ENCODE measurements at regions not wholly inside any gene's neighbourhood (a gene's known extent, or its start where the extent isn't known, plus 50 kb on each side); places are given as distances from the start of the nearest gene placed in this dataset.

DNA sequence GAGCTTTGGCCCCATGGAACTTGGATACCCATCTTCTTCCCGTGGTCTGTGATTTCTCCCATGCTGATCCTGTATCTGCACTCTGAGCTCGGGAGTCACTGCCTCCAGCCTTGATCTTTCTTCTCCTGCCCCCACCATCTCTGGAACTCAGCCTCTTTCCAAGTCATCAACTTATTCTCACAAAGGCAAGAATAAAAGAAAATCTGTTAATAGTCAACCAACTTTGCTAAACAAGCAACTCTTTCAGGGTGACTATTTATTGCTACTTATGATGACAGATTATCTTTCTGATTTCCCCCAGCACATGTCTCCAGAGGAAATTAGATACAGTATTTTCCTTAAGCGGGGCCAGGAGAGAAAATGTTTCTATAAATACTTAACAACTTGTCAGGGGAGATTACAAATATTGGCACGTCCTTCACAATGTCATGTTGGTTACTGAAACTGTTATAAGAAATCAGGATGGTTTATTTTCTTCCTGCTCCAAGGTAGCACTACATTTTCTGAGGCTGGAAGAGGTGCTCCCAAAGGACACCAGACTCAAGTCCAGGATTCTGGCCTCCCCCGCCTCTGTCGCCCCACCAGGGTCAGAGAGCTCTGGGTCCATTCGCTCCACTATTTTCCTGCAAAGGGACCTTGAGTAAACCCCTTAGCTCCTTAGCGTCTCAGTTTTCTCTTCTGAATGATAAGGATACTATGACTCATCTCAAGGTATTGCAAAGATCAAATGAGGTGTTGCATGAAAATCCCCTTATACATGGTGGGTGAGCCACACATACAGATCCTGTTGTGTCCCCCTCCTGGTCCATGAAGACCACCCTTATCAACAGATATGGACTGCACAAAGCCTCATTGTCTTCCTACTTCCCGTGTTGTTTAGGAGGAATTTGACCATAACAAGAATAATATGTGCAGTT, 205.2 kb upstream of the WSCD1 start:
- H3K27me3 ChIP-seq (ENCODE audit: control insufficient read depth, insufficient read depth, low read length): no peaks in the 10 kb centered on the region
- no peaks in the 10 kb centered on the region for H3K36me3 ChIP-seq (ENCODE audit: control insufficient read depth, insufficient read depth, low read length)
- H3K4me1 ChIP-seq (ENCODE audit: control insufficient read depth, insufficient read depth, low read length): no peaks in the 10 kb centered on the region
- H3K27ac ChIP-seq (ENCODE audit: low read depth, low read length): no peak overlapping the region
- no peak overlapping the region for H3K9ac ChIP-seq (ENCODE audit: low read depth, low read length)
- H3K4me3 ChIP-seq (ENCODE audit: low read depth, low read length): no peak overlapping the region
- no peaks in the 10 kb centered on the region for H3K9me3 ChIP-seq (ENCODE audit: control insufficient read depth, insufficient read depth, low read length)

DNA sequence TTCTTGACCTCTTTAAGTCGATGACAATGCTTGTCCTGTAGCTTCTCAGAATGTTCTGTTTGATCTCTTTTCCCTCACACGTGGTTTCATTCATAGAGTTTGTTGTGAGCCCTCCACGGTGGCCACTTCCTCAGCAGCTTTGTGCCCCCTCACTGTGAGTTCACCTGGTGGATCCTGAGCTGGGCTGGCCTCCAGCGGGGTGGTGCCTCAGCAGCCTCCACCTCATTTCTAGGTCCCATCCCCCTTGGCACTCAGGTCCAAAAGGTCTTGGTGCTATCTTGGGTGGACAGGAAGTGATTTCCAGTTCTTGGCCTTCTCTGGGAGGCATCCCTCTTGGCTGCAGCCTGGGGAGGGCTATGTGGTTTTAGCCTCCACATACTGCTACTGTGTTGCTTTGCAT, 203.2 kb upstream of the WSCD1 start:
- no peak overlapping the region for H3K9ac ChIP-seq (ENCODE audit: low read depth, low read length)
- H3K4me1 ChIP-seq (ENCODE audit: control insufficient read depth, insufficient read depth, low read length): no peaks in the 10 kb centered on the region
- no peak overlapping the region for H3K27ac ChIP-seq (ENCODE audit: low read depth, low read length)
- H3K9me3 ChIP-seq (ENCODE audit: control insufficient read depth, insufficient read depth, low read length): no peaks in the 10 kb centered on the region
- H3K4me3 ChIP-seq (ENCODE audit: low read depth, low read length): no peak overlapping the region
- H3K27me3 ChIP-seq (ENCODE audit: control insufficient read depth, insufficient read depth, low read length): no peaks in the 10 kb centered on the region
- H3K36me3 ChIP-seq (ENCODE audit: control insufficient read depth, insufficient read depth, low read length): no peaks in the 10 kb centered on the region

- H3K9ac ChIP-seq (ENCODE audit: low read depth, low read length): no peak overlapping the region
- H3K9me3 ChIP-seq (ENCODE audit: control insufficient read depth, insufficient read depth, low read length): no peaks in the 10 kb centered on the region
- no peak overlapping the region for H3K27ac ChIP-seq (ENCODE audit: low read depth, low read length)
- H3K27me3 ChIP-seq (ENCODE audit: control insufficient read depth, insufficient read depth, low read length): no peaks in the 10 kb centered on the region
- no peak overlapping the region for H3K4me3 ChIP-seq (ENCODE audit: low read depth, low read length)
- no peaks in the 10 kb centered on the region for H3K36me3 ChIP-seq (ENCODE audit: control insufficient read depth, insufficient read depth, low read length)
- H3K4me1 ChIP-seq (ENCODE audit: control insufficient read depth, insufficient read depth, low read length): no peaks in the 10 kb centered on the region
These were observed 201.0 kb upstream of the WSCD1 start for GRCh38 chr17:5869041-5869745.

DNA sequence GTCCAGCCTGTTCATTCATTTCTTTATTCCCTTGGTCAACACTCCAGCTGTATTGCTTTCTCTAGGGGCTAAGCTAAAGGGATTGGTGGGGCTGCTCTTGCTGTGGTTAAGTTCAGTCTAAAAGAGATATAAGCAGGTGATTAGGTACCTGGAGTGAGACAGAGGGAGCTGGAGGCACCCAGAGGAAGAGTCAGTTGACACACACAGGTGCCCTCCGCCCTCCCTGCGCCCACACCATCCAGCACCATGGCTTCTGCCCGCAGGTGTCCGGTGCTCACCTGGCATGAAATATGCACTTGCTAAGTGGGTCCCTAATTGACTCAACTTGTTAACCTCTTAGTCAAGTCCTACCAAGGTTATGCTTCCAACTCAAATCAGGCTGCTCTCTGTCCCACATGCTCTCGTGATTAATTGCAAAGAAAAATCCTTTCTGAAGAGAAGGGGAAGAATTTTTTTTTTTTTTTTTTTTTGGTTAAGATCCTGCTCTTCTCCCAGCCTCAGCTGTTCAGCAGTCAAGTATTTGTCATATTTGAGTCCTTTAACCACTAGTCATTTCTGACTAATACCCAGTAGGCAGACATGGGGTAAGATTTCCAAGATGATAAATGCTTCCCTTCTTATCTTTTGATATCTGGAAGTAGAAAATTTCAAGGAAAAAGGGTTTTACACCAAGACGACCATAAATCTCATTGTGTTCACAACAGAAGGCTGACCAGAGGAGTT, 199.8 kb upstream of the WSCD1 start:
- H3K9ac ChIP-seq (ENCODE audit: low read depth, low read length): no peak overlapping the region
- H3K27me3 ChIP-seq (ENCODE audit: control insufficient read depth, insufficient read depth, low read length): no peaks in the 10 kb centered on the region
- no peaks in the 10 kb centered on the region for H3K9me3 ChIP-seq (ENCODE audit: control insufficient read depth, insufficient read depth, low read length)
- H3K27ac ChIP-seq (ENCODE audit: low read depth, low read length): no peak overlapping the region
- H3K4me1 ChIP-seq (ENCODE audit: control insufficient read depth, insufficient read depth, low read length): no peaks in the 10 kb centered on the region
- no peak overlapping the region for H3K4me3 ChIP-seq (ENCODE audit: low read depth, low read length)
- H3K36me3 ChIP-seq (ENCODE audit: control insufficient read depth, insufficient read depth, low read length): no peaks in the 10 kb centered on the region

DNA sequence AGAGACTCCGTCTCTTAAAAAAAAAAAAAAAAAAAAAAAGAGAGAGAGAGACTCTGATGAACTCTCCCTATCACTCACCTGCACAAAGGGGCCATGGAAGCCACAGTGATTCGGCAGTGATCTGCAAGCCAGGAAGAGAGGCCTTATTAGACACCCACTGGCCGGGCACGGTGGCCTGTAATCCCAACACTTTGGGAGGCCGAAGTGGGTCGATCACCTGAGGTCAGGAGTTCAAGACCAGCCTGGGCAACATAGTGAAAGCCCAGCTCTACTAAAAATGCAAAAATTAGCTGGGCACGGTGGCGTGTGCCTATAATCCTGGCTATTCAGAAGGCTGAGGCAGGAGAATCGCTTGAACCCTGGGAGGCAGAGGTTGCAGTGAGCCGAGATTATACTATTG, 198.5 kb upstream of the WSCD1 start:
- no peak overlapping the region for H3K4me3 ChIP-seq (ENCODE audit: low read depth, low read length)
- no peak overlapping the region for H3K9ac ChIP-seq (ENCODE audit: low read depth, low read length)
- H3K4me1 ChIP-seq (ENCODE audit: control insufficient read depth, insufficient read depth, low read length): no peaks in the 10 kb centered on the region
- no peaks in the 10 kb centered on the region for H3K36me3 ChIP-seq (ENCODE audit: control insufficient read depth, insufficient read depth, low read length)
- H3K27me3 ChIP-seq (ENCODE audit: control insufficient read depth, insufficient read depth, low read length): no peaks in the 10 kb centered on the region
- H3K27ac ChIP-seq (ENCODE audit: low read depth, low read length): no peak overlapping the region
- H3K9me3 ChIP-seq (ENCODE audit: control insufficient read depth, insufficient read depth, low read length): no peaks in the 10 kb centered on the region

DNA sequence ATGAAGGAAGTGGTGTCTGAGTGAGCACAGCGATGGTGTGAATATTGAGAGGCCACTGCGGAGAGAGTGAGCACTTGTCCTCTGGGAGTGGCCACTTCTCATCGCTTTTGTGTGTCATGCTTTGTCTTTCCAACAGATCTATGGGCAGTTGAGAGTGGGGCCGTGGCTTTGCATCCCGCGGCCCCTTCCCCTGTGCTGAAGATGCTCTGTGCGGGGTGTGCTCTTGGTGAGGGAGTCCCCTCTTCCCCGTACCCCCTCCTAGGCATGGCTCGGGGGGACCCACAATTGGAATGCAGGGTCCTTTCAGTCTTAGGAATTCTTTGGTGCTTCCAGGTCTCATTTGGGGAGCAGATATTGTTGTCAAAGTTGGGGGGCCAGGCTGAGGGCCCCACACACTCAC, 197.3 kb upstream of the WSCD1 start:
- no peak overlapping the region for H3K27ac ChIP-seq (ENCODE audit: low read depth, low read length)
- H3K9ac ChIP-seq (ENCODE audit: low read depth, low read length): no peak overlapping the region
- no peaks in the 10 kb centered on the region for H3K36me3 ChIP-seq (ENCODE audit: control insufficient read depth, insufficient read depth, low read length)
- H3K4me3 ChIP-seq (ENCODE audit: low read depth, low read length): no peak overlapping the region
- H3K27me3 ChIP-seq (ENCODE audit: control insufficient read depth, insufficient read depth, low read length): no peaks in the 10 kb centered on the region
- no peaks in the 10 kb centered on the region for H3K4me1 ChIP-seq (ENCODE audit: control insufficient read depth, insufficient read depth, low read length)
- no peaks in the 10 kb centered on the region for H3K9me3 ChIP-seq (ENCODE audit: control insufficient read depth, insufficient read depth, low read length)

- Histone ChIP-seq H3K4me3 (ENCODE audit: low read depth, low read length) (no peak overlapping the region), H3K4me1 (ENCODE audit: control insufficient read depth, insufficient read depth, low read length) (no peaks in the 10 kb centered on the region), H3K27ac (ENCODE audit: low read depth, low read length) (no peak overlapping the region), H3K9me3 (ENCODE audit: control insufficient read depth, insufficient read depth, low read length) (no peaks in the 10 kb centered on the region), H3K36me3 (ENCODE audit: control insufficient read depth, insufficient read depth, low read length) (no peaks in the 10 kb centered on the region), H3K9ac (ENCODE audit: low read depth, low read length) (no peak overlapping the region), H3K27me3 (ENCODE audit: control insufficient read depth, insufficient read depth, low read length) (no peaks in the 10 kb centered on the region)
These were observed 196.4 kb upstream of the WSCD1 start for GRCh38 chr17:5873781-5874180.

DNA sequence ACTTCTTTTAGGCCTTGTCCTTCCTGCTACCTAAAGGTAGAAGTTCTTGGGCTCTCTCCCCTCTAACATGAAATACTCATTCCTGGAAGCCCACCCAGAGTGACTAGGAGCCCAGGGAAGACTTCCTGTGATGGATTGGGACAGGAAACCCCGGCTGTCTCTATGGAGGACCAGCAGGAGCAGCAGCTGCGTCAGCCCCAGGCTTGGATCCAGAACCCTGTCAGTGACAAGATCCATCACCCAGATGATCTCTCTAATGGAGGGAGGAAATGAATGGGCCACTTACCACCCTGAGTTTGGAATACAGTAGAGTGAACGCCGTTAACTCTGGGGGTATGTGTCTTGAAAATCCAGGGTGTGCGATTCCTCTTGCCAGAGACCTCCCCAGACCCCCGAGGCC, 195.7 kb upstream of the WSCD1 start:
- H3K9me3 ChIP-seq (ENCODE audit: control insufficient read depth, insufficient read depth, low read length): no peaks in the 10 kb centered on the region
- H3K27me3 ChIP-seq (ENCODE audit: control insufficient read depth, insufficient read depth, low read length): no peaks in the 10 kb centered on the region
- no peak overlapping the region for H3K9ac ChIP-seq (ENCODE audit: low read depth, low read length)
- H3K36me3 ChIP-seq (ENCODE audit: control insufficient read depth, insufficient read depth, low read length): no peaks in the 10 kb centered on the region
- H3K4me3 ChIP-seq (ENCODE audit: low read depth, low read length): no peak overlapping the region
- H3K27ac ChIP-seq (ENCODE audit: low read depth, low read length): no peak overlapping the region
- no peaks in the 10 kb centered on the region for H3K4me1 ChIP-seq (ENCODE audit: control insufficient read depth, insufficient read depth, low read length)

GRCh38 chr17:5877366-5877765, 192.8 kb upstream of the WSCD1 start:
- Histone ChIP-seq H3K4me3 (ENCODE audit: low read depth, low read length) (no peak overlapping the region), H3K4me1 (ENCODE audit: control insufficient read depth, insufficient read depth, low read length) (no peaks in the 10 kb centered on the region), H3K9me3 (ENCODE audit: control insufficient read depth, insufficient read depth, low read length) (no peaks in the 10 kb centered on the region), H3K27me3 (ENCODE audit: control insufficient read depth, insufficient read depth, low read length) (no peaks in the 10 kb centered on the region), H3K27ac (ENCODE audit: low read depth, low read length) (no peak overlapping the region), H3K9ac (ENCODE audit: low read depth, low read length) (no peak overlapping the region), H3K36me3 (ENCODE audit: control insufficient read depth, insufficient read depth, low read length) (no peaks in the 10 kb centered on the region)

DNA sequence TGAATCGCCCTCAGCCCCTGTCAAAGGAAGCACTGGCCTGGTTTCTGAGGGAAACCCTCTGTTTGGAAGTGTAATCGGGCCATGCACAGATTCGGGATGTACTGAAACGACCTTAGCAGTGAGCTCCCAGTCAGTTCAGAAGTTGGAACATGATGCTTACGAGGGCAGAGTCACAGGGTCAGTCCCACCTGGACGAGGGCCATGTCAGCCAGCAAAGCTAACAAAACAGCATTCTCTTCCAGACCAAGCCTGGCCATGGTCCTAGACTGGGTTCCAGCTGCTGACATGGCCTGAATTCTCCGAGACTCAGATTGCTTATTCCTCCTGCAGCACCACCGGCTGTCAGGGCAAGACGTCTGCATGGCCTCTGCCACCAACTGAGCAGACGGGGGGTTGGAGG, 192.2 kb upstream of the WSCD1 start:
- H3K36me3 ChIP-seq (ENCODE audit: control insufficient read depth, insufficient read depth, low read length): no peaks in the 10 kb centered on the region

DNA sequence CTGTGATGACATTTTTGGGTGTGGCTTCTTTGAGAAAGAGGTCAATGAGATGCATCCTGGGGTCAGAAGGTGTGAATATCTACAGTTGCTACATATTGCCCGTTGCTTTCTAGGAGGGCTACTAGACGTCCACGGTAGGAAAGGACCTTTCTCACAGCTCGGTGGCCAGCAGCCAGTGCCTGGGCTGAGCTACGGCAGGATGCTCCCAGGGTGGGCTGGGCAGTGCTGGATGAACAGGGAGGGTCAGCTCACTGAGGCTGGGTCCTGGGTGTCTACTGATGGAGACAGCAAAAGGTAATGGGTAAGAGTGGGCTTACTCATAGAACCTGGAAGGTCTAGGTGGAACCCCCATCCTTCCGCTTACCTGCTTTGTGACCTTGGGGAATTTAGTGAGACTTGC, 188.3 kb upstream of the WSCD1 start:
- no peaks in the 10 kb centered on the region for H3K9me3 ChIP-seq (ENCODE audit: control insufficient read depth, insufficient read depth, low read length)

More for the DNA sequence above, 192.2 kb upstream of the WSCD1 start:
- Histone ChIP-seq H3K4me1 (ENCODE audit: control insufficient read depth, insufficient read depth, low read length) (no peaks in the 10 kb centered on the region), H3K4me3 (ENCODE audit: low read depth, low read length) (no peak overlapping the region), H3K27me3 (ENCODE audit: control insufficient read depth, insufficient read depth, low read length) (no peaks in the 10 kb centered on the region), H3K27ac (ENCODE audit: low read depth, low read length) (no peak overlapping the region), H3K9me3 (ENCODE audit: control insufficient read depth, insufficient read depth, low read length) (no peaks in the 10 kb centered on the region), H3K9ac (ENCODE audit: low read depth, low read length) (no peak overlapping the region)

More for the DNA sequence above, 188.3 kb upstream of the WSCD1 start:
- H3K27me3 ChIP-seq (ENCODE audit: control insufficient read depth, insufficient read depth, low read length): no peaks in the 10 kb centered on the region
- no peak overlapping the region for H3K9ac ChIP-seq (ENCODE audit: low read depth, low read length)
- H3K4me3 ChIP-seq (ENCODE audit: low read depth, low read length): no peak overlapping the region
- H3K27ac ChIP-seq (ENCODE audit: low read depth, low read length): no peak overlapping the region
- no peaks in the 10 kb centered on the region for H3K36me3 ChIP-seq (ENCODE audit: control insufficient read depth, insufficient read depth, low read length)
- H3K4me1 ChIP-seq (ENCODE audit: control insufficient read depth, insufficient read depth, low read length): peaks cover 5% of the 10 kb centered on the region

Data from HUES48 (cell line).